Thyroid gland (tissue), 4 donors: ENCODE measurements at regions not wholly inside any gene's neighbourhood (a gene's known extent, or its start where the extent isn't known, plus 50 kb on each side); places are given as distances from the start of the nearest gene placed in this dataset.

Source experiments
- DNase-seq, 2 donors: peaks; one replicate each; pipeline ENCODE4 v3.0.0-alpha.2; 2019
- H3K27ac ChIP-seq, 3 donors: fragments of 200-600 bp; sonication (generic); 1 replicate in 2 of 3; 2 replicates in 1 of 3; pipeline ENCODE4 v1.5.1; 2016 to 2019; ENCODE audit warnings: mild to moderate bottlenecking in 1 of 3, moderate library complexity in 1 of 3
- H3K27me3 ChIP-seq: fragments of 200-600 bp; sonication (generic); one replicate; pipeline ENCODE4 v1.5.1; 2019
- H3K36me3 ChIP-seq, 2 donors: fragments of 200-600 bp; sonication (generic); one replicate each; pipeline ENCODE4 v1.5.1; 2016 to 2019
- H3K4me1 ChIP-seq, 2 donors: fragments of 200-600 bp; sonication (generic); one replicate each; pipeline ENCODE4 v1.5.1; 2017 to 2019
- H3K4me3 ChIP-seq, 3 donors: fragments of 200-600 bp; sonication (generic); replicated peaks in 1 of 3; 1 replicate in 2 of 3; 2 replicates in 1 of 3; pipeline ENCODE4 v1.5.1; 2016; ENCODE audit warnings: mild to moderate bottlenecking in 1 of 3
- H3K9me3 ChIP-seq: fragments of 200-600 bp; sonication (generic); one replicate; pipeline ENCODE4 v1.5.1; 2017
- POLR2A ChIP-seq, 2 donors: fragments of 450-650 bp; IDR thresholded peaks; one replicate each; pipeline ENCODE4 v1.6.1; 2017; ENCODE audit warnings: antibody characterized with exemption in 2 of 2, mild to moderate bottlenecking in 2 of 2, moderate library complexity in 1 of 2
- WGBS, 2 donors: methylation state at CpG; one replicate each; pipeline ENCODE4 v1.1.5; 2017; 5-methylcytosine and 5-hydroxymethylcytosine counted together
- intact Hi-C: fragments of 100-400 bp; cut with DNase I; formaldehyde crosslinking; loops from one replicate; pipeline ENCODE4 v1.15.1; 2023
- TF ChIP-seq, protein P1 (sequence below), 6 experiments: fragments of 200-600 bp in 3 of 6; fragments of 450-650 bp in 3 of 6; sonication (generic) in 3 of 6; IDR thresholded peaks; one replicate each; pipeline ENCODE4 v1.5.1; 2016 to 2019; ENCODE audit warnings: antibody characterized with exemption in 6 of 6, mild to moderate bottlenecking in 2 of 6, inconsistent platforms in 1 of 6, moderate library complexity in 1 of 6

DNA sequence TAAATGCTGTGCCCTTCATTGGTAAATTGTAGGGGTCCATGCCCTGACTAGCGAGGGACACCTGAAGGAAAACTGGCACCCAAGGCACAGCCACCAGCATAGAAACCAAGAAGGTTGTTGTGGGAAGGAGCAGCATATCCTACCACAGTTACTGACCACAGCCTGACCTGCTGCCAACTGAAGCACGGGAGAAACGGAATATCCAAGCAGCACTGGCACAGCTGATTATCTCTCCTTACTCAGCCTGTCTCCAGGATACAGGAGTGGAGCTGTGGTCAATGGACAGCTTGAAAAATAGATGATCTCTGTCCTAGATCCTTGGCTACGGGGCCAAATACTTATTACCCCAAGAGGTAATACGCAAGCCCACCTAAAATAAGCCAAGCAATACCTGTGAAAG, 164.5 kb downstream of the ATPSCKMT start:
- Histone ChIP-seq H3K27me3 (no peaks in the 10 kb centered on the region), H3K9me3 (no peaks in the 10 kb centered on the region), H3K4me1 (no peaks in the 10 kb centered on the region), H3K27ac (no peak overlapping the region), H3K36me3 (no peaks in the 10 kb centered on the region), H3K4me3 (no peak overlapping the region)
- TF ChIP-seq, protein P1, sequence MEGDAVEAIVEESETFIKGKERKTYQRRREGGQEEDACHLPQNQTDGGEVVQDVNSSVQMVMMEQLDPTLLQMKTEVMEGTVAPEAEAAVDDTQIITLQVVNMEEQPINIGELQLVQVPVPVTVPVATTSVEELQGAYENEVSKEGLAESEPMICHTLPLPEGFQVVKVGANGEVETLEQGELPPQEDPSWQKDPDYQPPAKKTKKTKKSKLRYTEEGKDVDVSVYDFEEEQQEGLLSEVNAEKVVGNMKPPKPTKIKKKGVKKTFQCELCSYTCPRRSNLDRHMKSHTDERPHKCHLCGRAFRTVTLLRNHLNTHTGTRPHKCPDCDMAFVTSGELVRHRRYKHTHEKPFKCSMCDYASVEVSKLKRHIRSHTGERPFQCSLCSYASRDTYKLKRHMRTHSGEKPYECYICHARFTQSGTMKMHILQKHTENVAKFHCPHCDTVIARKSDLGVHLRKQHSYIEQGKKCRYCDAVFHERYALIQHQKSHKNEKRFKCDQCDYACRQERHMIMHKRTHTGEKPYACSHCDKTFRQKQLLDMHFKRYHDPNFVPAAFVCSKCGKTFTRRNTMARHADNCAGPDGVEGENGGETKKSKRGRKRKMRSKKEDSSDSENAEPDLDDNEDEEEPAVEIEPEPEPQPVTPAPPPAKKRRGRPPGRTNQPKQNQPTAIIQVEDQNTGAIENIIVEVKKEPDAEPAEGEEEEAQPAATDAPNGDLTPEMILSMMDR (IDR thresholded peaks at IDR 0.05): no peak
- no peak for TF ChIP-seq POLR2A (IDR thresholded peaks at IDR 0.05)
- no peak for DNase-seq
- 80 to 91% methylated on average over 5 of the region's 5 CpGs for WGBS, 2 donors
- intact Hi-C loops: no loop called here

- no peaks in the 10 kb centered on the region for H3K9me3 ChIP-seq
- H3K36me3 ChIP-seq: no peaks in the 10 kb centered on the region
- intact Hi-C loops: no loop called here
- no peaks in the 10 kb centered on the region for H3K27me3 ChIP-seq
- no peak overlapping the region for H3K27ac ChIP-seq
- H3K4me1 ChIP-seq: no peaks in the 10 kb centered on the region
- TF ChIP-seq, protein P1 (IDR thresholded peaks at IDR 0.05): no peak
- TF ChIP-seq POLR2A (IDR thresholded peaks at IDR 0.05): no peak
- WGBS, 2 donors: 91 to 92% methylated on average over 4 of the region's 4 CpGs
- no peak for DNase-seq
- H3K4me3 ChIP-seq: no peak overlapping the region
These were observed 168.1 kb downstream of the ATPSCKMT start for GRCh38 chr5:10081584-10081983.

DNA sequence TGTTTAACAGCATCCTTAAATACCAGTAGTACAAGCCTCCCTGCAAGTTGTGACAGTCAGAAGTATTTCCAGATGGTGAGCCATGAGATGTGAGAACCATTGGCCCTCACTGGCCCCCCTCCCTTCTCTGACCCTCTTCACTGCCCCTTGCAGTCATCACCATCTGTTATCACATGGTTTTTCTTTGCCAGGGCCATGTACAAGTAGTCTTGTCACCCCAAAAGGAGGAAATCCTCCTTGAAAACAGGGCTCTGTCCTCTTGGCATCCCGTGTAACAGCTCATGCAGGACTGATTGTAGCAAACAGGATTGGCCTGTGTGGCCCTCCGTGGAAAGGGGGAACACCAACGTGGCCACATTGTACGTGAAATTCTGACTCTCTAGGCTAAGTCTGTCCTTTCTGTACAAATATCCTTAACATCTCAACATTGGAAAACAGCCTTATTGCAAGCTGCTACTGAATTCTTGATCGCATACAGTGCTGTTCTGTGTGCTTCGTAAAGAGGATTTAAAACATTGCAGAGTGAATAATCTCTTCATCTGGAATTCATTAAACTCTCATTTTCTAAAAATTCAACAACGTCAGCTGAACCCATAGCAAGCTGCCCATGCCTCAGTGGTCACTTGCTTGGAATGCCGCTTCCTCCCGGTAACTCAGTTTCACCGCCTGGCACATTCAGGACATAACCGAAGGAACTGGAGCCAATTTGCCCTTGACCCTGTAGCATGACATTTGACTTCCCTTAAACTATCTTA, 171.7 kb downstream of the ATPSCKMT start:
- H3K27ac ChIP-seq: no peak overlapping the region
- WGBS, 2 donors: 76% methylated on average over 11 of the region's 11 CpGs
- no peak for TF ChIP-seq POLR2A (IDR thresholded peaks at IDR 0.05)
- TF ChIP-seq, protein P1 (IDR thresholded peaks at IDR 0.05): no peak
- H3K4me3 ChIP-seq: no peak overlapping the region
- intact Hi-C loops: no loop called here
- no peaks in the 10 kb centered on the region for H3K27me3 ChIP-seq
- no peak for DNase-seq
- H3K4me1 ChIP-seq: no peaks in the 10 kb centered on the region
- H3K36me3 ChIP-seq: no peaks in the 10 kb centered on the region
- H3K9me3 ChIP-seq: no peaks in the 10 kb centered on the region

GRCh38 chr5:10073441-10074104, 176.1 kb downstream of the ATPSCKMT start:
- DNase-seq: no peak
- intact Hi-C loops: no loop called here
- WGBS, 2 donors: 81 to 83% methylated on average over 8 of the region's 8 CpGs

More at GRCh38 chr5:10073441-10074104, 176.1 kb downstream of the ATPSCKMT start:
- no peak overlapping the region for H3K27ac ChIP-seq
- H3K36me3 ChIP-seq: no peaks in the 10 kb centered on the region
- no peaks in the 10 kb centered on the region for H3K27me3 ChIP-seq
- no peak overlapping the region for H3K4me3 ChIP-seq
- no peaks in the 10 kb centered on the region for H3K9me3 ChIP-seq
- no peak for TF ChIP-seq POLR2A (IDR thresholded peaks at IDR 0.05)
- TF ChIP-seq, protein P1 (IDR thresholded peaks at IDR 0.05): no peak
- no peaks in the 10 kb centered on the region for H3K4me1 ChIP-seq
